Mesenchymal stem cell (in vitro differentiated cells and primary cell): ENCODE measurements at regions not wholly inside any gene's neighbourhood (a gene's known extent, or its start where the extent isn't known, plus 50 kb on each side); places are given as distances from the start of the nearest gene placed in this dataset.

Source experiments
- DNase-seq: peaks from one replicate; pipeline ENCODE4 v3.0.0-alpha.2; 2013
- H2AFZ ChIP-seq: one replicate; pipeline ENCODE4 v1.6.1; 2013; ENCODE audit warnings: low read depth, mild to moderate bottlenecking, control low read depth, inconsistent platforms, low read length, moderate library complexity
- H2AK5ac ChIP-seq: 2 replicates; pipeline ENCODE4 v1.6.1; 2013; ENCODE audit warnings: low read length, moderate library complexity, mild to moderate bottlenecking, inconsistent platforms; ENCODE audit not compliant: severe bottlenecking
- H2BK120ac ChIP-seq: one replicate; pipeline ENCODE4 v1.6.1; 2013; ENCODE audit warnings: low read depth, mild to moderate bottlenecking, inconsistent platforms, low read length, moderate library complexity
- H2BK12ac ChIP-seq, 2 experiments: one replicate each; pipeline ENCODE4 v1.6.1; 2013; ENCODE audit warnings: inconsistent platforms in 2 of 2, low read length in 2 of 2, mild to moderate bottlenecking in 2 of 2, moderate library complexity in 2 of 2, control low read depth in 1 of 2
- H2BK15ac ChIP-seq: one replicate; pipeline ENCODE4 v1.6.1; 2013; ENCODE audit warnings: mild to moderate bottlenecking, low read depth, inconsistent platforms; ENCODE audit not compliant: poor library complexity, severe bottlenecking
- H2BK5ac ChIP-seq: 2 replicates; pipeline ENCODE4 v1.6.1; 2013; ENCODE audit warnings: low read depth, mild to moderate bottlenecking, low read length, control low read depth, inconsistent platforms; ENCODE audit not compliant: poor library complexity, severe bottlenecking
- H3K14ac ChIP-seq, 2 experiments: one replicate each; pipeline ENCODE4 v1.6.1; 2013; ENCODE audit warnings: inconsistent platforms in 2 of 2, low read length in 2 of 2, control low read depth in 1 of 2, mild to moderate bottlenecking in 1 of 2, moderate library complexity in 1 of 2
- H3K18ac ChIP-seq, 2 experiments: one replicate each; pipeline ENCODE4 v1.6.1; 2013; ENCODE audit warnings: inconsistent platforms in 2 of 2, low read length in 2 of 2, control low read depth in 1 of 2, low read depth in 1 of 2, mild to moderate bottlenecking in 1 of 2
- H3K23ac ChIP-seq, 2 experiments: one replicate each; pipeline ENCODE4 v1.6.1; 2013; ENCODE audit warnings: inconsistent platforms in 2 of 2, low read length in 2 of 2, mild to moderate bottlenecking in 2 of 2, moderate library complexity in 2 of 2, control low read depth in 1 of 2
- H3K27ac ChIP-seq: 2 replicates; pipeline ENCODE4 v1.5.1; 2013; ENCODE audit warnings: mild to moderate bottlenecking, moderate library complexity, low read length, control low read depth, inconsistent platforms; ENCODE audit not compliant: poor library complexity, severe bottlenecking
- H3K27me3 ChIP-seq, 2 experiments: 2 replicates each; pipeline versions ENCODE4 v1.6.1 to v1.7.0; 2013; ENCODE audit warnings: low read length in 2 of 2, mild to moderate bottlenecking in 2 of 2, moderate library complexity in 2 of 2, control low read depth in 1 of 2, inconsistent platforms in 1 of 2; ENCODE audit not compliant: control insufficient read depth in 1 of 2, insufficient read depth in 1 of 2
- H3K36me3 ChIP-seq, 2 experiments: 2 replicates each; pipeline versions ENCODE4 v1.6.1 to v1.7.0; 2013; ENCODE audit warnings: low read length in 2 of 2, control low read depth in 1 of 2, inconsistent platforms in 1 of 2, low read depth in 1 of 2, mild to moderate bottlenecking in 1 of 2; ENCODE audit not compliant: insufficient read depth in 2 of 2, control insufficient read depth in 1 of 2
- H3K4ac ChIP-seq, 2 experiments: one replicate each; pipeline ENCODE4 v1.6.1; 2013; ENCODE audit warnings: inconsistent platforms in 2 of 2, low read length in 2 of 2, mild to moderate bottlenecking in 2 of 2, moderate library complexity in 2 of 2, control low read depth in 1 of 2, low read depth in 1 of 2
- H3K4me1 ChIP-seq: 2 replicates; pipeline ENCODE4 v1.6.1; 2013; ENCODE audit warnings: low read depth, low read length, control low read depth; ENCODE audit not compliant: control insufficient read depth, insufficient read depth
- H3K4me2 ChIP-seq: 2 replicates; pipeline ENCODE4 v1.6.1; 2013; ENCODE audit warnings: low read length, mild to moderate bottlenecking, inconsistent platforms; ENCODE audit not compliant: poor library complexity, severe bottlenecking
- H3K4me3 ChIP-seq, 2 experiments: 2 replicates each; pipeline versions ENCODE4 v1.5.1 to v1.7.0; 2013; ENCODE audit warnings: low read length in 2 of 2, mild to moderate bottlenecking in 2 of 2, control low read depth in 1 of 2, low read depth in 1 of 2; ENCODE audit not compliant: insufficient read depth in 1 of 2
- H3K79me1 ChIP-seq: replicated peaks from 2 replicates; pipeline ENCODE4 v1.6.1; 2013; ENCODE audit warnings: mild to moderate bottlenecking, control low read depth, low read length, inconsistent platforms; ENCODE audit not compliant: poor library complexity, severe bottlenecking
- H3K9ac ChIP-seq: 2 replicates; pipeline ENCODE4 v1.7.0; 2013; ENCODE audit warnings: mild to moderate bottlenecking, low read length, moderate library complexity
- H3K9me3 ChIP-seq: 2 replicates; pipeline ENCODE4 v1.7.0; 2013; ENCODE audit warnings: mild to moderate bottlenecking, low read length; ENCODE audit not compliant: control insufficient read depth
- H4K8ac ChIP-seq: one replicate; pipeline ENCODE4 v1.6.1; 2013; ENCODE audit warnings: inconsistent platforms, mild to moderate bottlenecking, low read length, moderate library complexity
- H4K91ac ChIP-seq: one replicate; pipeline ENCODE4 v1.6.1; 2013; ENCODE audit warnings: mild to moderate bottlenecking, low read length, inconsistent platforms
- WGBS: methylation state at CpG from one replicate; pipeline ENCODE4 v1.1.7; 2013; ENCODE audit warnings: mixed read lengths; 5-methylcytosine and 5-hydroxymethylcytosine counted together

- WGBS, result 91% methylated on average over 14 of the region's 14 CpGs
These were observed 143.2 kb upstream of the PDE10A start for GRCh38 chr6:165806126-165806810.

DNA sequence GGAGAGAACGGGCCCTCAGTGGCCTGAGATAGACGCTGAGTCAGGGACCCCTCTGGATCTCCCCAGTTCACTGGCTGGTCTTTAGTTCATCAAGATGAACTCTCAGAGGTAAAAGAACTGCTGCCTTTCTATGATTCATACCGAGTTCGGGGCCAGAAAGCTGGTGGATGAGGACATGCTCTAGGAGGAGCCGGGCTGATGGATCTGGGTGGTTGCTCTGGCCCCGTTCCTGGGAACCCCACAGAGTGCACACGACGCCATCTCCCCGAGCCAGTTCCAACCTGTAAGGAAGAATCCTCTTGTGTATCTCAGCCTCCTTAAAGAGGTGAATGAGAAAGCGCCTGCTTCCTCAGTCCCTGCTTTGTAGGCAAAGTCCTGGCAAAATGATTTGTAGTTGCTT, 142.6 kb upstream of the PDE10A start:
- Histone ChIP-seq H3K4me1 (peaks cover 7% of the 10 kb centered on the region), H2BK5ac (no peak overlapping the region), H2BK15ac (no peak overlapping the region), H3K9ac (no peak overlapping the region), H3K4me3 (no peak overlapping the region), H3K79me1 (no peaks in the 10 kb centered on the region), H3K9me3 (peaks cover 9% of the 10 kb centered on the region), H2BK120ac (no peak overlapping the region), H4K91ac (no peak overlapping the region), H3K27ac (no peak overlapping the region), H2BK12ac (no peak overlapping the region), H2AFZ (no peak overlapping the region), H2AK5ac (no peak overlapping the region), H3K27me3 (peaks cover 30 to 76% of the 10 kb centered on the region in 2 experiments), H3K36me3 (no peaks in the 10 kb centered on the region), H3K14ac (no peak overlapping the region), H3K4ac (no peak overlapping the region), H4K8ac (no peak overlapping the region), H3K18ac (no peak overlapping the region), H3K4me2 (no peak overlapping the region), H3K23ac (no peak overlapping the region)
- WGBS, result 79% methylated on average over 9 of the region's 10 CpGs
- no peak for DNase-seq

More at GRCh38 chr6:165806126-165806810, 143.2 kb upstream of the PDE10A start:
- peaks cover 7% of the 10 kb centered on the region for H3K4me1 ChIP-seq
- H3K27me3 ChIP-seq, result peaks cover 30 to 76% of the 10 kb centered on the region in 2 experiments
- H3K23ac ChIP-seq, result no peak overlapping the region
- H3K79me1 ChIP-seq, result no peaks in the 10 kb centered on the region
- H3K4ac ChIP-seq, result no peak overlapping the region
- H3K9me3 ChIP-seq, result peaks cover 9% of the 10 kb centered on the region
- H3K36me3 ChIP-seq, result no peaks in the 10 kb centered on the region
- no peak overlapping the region for H3K4me3 ChIP-seq
- no peak overlapping the region for H3K14ac ChIP-seq
- no peak overlapping the region for H2BK120ac ChIP-seq
- no peak overlapping the region for H2AK5ac ChIP-seq
- no peak overlapping the region for H4K8ac ChIP-seq
- H2BK12ac ChIP-seq, result no peak overlapping the region
- no peak overlapping the region for H4K91ac ChIP-seq
- no peak overlapping the region for H2BK15ac ChIP-seq
- no peak overlapping the region for H2AFZ ChIP-seq
- H2BK5ac ChIP-seq, result no peak overlapping the region
- H3K27ac ChIP-seq, result no peak overlapping the region
- no peak for DNase-seq
- H3K18ac ChIP-seq, result no peak overlapping the region
- H3K4me2 ChIP-seq, result no peak overlapping the region
- H3K9ac ChIP-seq, result no peak overlapping the region

DNA sequence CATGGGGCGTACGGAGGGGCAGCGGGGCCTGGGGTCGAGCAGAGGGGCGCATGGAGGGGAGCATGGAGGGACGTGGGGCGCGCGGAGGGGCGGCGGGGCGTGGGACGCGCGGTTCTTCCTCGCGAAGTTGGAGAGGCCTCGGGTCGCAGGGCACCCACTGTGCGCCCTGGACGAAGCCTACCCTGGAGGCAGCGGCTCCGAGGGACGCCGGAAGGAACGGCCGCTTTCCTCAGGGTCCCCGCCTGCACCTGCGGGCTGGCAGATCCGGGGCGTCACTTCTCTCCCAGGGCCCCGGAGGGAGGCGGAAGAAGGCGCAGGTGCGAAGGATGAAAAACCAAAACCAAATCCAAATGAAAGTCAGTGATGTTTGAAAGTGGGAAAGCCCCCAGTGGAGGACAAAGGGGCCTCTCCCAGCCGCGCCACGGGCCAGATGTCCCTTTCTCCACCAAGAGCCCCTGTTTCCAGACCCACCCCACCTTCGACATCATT, 142.1 kb upstream of the PDE10A start:
- H3K23ac ChIP-seq, result peak overlapping the region in 1 of 2 experiments; percentile 6
- no peak overlapping the region for H2AK5ac ChIP-seq
- DNase-seq, result no peak
- H2BK5ac ChIP-seq, result no peak overlapping the region
- peak overlapping the region; percentile 4 for H4K8ac ChIP-seq
- H3K27me3 ChIP-seq, result peaks cover 30 to 76% of the 10 kb centered on the region in 2 experiments
- no peaks in the 10 kb centered on the region for H3K36me3 ChIP-seq
- H2BK12ac ChIP-seq, result no peak overlapping the region
- no peak overlapping the region for H3K4ac ChIP-seq
- no peaks in the 10 kb centered on the region for H3K79me1 ChIP-seq
- H3K4me1 ChIP-seq, result peaks cover 11% of the 10 kb centered on the region
- 22% methylated on average over 36 of the region's 39 CpGs for WGBS
- H3K4me3 ChIP-seq, result peak overlapping the region in 1 of 2 experiments; percentile 55
- H2BK120ac ChIP-seq, result no peak overlapping the region
- peak overlapping the region in 1 of 2 experiments; percentile 37 for H3K18ac ChIP-seq
- H2BK15ac ChIP-seq, result no peak overlapping the region
- no peak overlapping the region for H3K9ac ChIP-seq
- peak overlapping the region; percentile 99 for H3K4me2 ChIP-seq
- H4K91ac ChIP-seq, result no peak overlapping the region
- H3K9me3 ChIP-seq, result peaks cover 9% of the 10 kb centered on the region
- peak overlapping the region in 1 of 2 experiments; percentile 18 for H3K14ac ChIP-seq
- H2AFZ ChIP-seq, result no peak overlapping the region
- H3K27ac ChIP-seq, result no peak overlapping the region

DNA sequence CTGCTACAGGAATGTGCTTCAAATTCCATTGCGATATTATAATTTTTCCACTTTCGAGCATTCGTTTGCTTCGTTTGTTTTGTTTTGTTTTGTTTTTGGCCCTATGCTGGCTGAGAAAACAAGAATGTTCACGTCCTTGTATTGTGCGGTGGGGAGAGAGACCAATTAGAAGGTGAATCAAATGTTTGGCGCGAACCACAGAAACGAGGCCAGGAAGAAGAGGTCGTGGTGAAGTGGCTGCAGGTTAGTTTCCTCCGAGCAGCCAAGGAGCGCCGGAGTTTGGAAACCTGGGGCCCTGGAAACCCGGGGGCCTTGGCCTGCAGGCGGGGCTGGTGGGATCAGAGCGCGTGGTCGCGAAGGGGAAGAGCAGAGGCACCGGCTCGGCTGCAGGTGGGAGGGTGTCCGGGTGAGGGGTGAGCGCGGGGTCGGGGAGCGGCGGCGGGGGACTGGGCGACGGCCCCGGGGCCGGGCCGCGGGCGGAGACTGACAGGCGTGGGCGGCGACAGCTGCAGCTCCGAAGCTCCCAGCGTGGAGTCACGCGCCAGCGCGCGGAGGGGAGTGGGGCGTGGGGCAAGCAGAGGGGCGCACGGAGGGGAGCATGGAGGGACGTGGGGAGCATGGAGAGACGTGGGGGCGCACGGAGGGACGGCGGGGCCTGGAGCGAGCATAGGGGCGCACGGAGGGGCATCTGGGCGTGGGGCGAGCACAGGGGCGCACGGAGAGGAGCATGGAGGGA, 141.5 kb upstream of the PDE10A start:
- DNase-seq, result no peak
- no peak overlapping the region for H2BK5ac ChIP-seq

More for the DNA sequence above, 141.5 kb upstream of the PDE10A start:
- WGBS, result 10% methylated on average over 60 of the region's 61 CpGs
- Histone ChIP-seq H3K27ac (no peak overlapping the region), H3K14ac (peak overlapping the region in 1 of 2 experiments; percentile 18), H3K4ac (no peak overlapping the region), H3K9ac (peak overlapping the region; percentile 58), H3K4me1 (peaks cover 11% of the 10 kb centered on the region), H3K4me2 (peak overlapping the region; percentile 99), H3K27me3 (peaks cover 30 to 75% of the 10 kb centered on the region in 2 experiments), H3K9me3 (peaks cover 5% of the 10 kb centered on the region), H2AK5ac (no peak overlapping the region), H4K8ac (peak overlapping the region; percentile 4), H3K79me1 (no peaks in the 10 kb centered on the region), H2BK15ac (no peak overlapping the region), H2BK120ac (no peak overlapping the region), H3K36me3 (no peaks in the 10 kb centered on the region), H2AFZ (peak overlapping the region; percentile 15), H2BK12ac (no peak overlapping the region), H3K23ac (peak overlapping the region in 1 of 2 experiments; percentile 6), H4K91ac (no peak overlapping the region), H3K18ac (peak overlapping the region in 1 of 2 experiments; percentile 37), H3K4me3 (peak overlapping the region; percentile 55 to 71)
